Tibial nerve (tissue), 4 donors: ENCODE measurements at regions not wholly inside any gene's neighbourhood (a gene's known extent, or its start where the extent isn't known, plus 50 kb on each side); places are given as distances from the start of the nearest gene placed in this dataset.

Source experiments
- EP300 ChIP-seq, 2 donors: sonication (generic); formaldehyde crosslinking; IDR thresholded peaks; one replicate each; pipeline ENCODE4 v1.6.1; 2017; ENCODE audit warnings: antibody characterized with exemption in 2 of 2, mild to moderate bottlenecking in 1 of 2
- TF ChIP-seq, protein P1 (sequence below), 5 experiments: fragments of 200-600 bp in 3 of 5; fragments of 450-650 bp in 2 of 5; sonication (generic) in 3 of 5; IDR thresholded peaks; one replicate each; pipeline ENCODE4 v1.5.1; 2016 to 2019; ENCODE audit warnings: antibody characterized with exemption in 5 of 5, mild to moderate bottlenecking in 3 of 5, moderate library complexity in 2 of 5

DNA sequence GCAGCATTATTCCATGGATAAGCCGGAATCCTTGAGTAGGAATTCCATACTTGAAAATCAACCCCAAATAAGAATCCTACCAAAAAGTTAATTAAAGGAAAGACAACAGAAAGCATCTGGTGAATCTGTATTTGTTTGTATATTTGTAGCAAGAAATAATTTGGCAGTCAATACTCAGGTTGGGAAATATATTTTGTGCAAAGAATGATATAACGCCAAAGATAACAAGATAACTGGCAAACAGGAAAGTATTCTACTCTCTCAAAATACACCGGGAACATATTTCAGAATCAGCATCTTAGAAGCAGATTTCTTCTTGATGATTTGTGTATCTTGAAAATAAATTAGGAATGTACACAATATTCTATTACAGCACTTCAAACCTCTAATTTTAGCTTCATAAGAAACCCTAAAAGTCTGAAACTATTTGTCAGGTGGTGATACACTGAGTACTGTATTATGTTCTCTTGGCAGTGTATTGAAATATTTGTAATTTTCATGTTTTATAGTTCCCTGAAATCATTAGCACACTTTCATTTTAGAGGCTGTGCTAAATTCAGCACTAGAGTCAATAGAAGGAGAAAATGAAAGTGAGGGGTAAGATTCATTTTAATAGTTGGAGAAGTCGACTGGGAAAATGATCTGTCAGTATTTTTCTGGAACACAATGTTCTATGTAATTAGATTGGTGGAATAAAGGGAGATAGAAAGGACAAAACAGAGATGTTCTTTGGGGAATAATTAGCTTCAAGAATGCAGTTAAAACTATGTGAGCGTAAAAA lies 879.7 kb upstream of the GJE1 start:
- TF ChIP-seq, protein P1, sequence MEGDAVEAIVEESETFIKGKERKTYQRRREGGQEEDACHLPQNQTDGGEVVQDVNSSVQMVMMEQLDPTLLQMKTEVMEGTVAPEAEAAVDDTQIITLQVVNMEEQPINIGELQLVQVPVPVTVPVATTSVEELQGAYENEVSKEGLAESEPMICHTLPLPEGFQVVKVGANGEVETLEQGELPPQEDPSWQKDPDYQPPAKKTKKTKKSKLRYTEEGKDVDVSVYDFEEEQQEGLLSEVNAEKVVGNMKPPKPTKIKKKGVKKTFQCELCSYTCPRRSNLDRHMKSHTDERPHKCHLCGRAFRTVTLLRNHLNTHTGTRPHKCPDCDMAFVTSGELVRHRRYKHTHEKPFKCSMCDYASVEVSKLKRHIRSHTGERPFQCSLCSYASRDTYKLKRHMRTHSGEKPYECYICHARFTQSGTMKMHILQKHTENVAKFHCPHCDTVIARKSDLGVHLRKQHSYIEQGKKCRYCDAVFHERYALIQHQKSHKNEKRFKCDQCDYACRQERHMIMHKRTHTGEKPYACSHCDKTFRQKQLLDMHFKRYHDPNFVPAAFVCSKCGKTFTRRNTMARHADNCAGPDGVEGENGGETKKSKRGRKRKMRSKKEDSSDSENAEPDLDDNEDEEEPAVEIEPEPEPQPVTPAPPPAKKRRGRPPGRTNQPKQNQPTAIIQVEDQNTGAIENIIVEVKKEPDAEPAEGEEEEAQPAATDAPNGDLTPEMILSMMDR (IDR thresholded peaks at IDR 0.05) = no peak
- peak; percentile 44 to 71 for TF ChIP-seq EP300 (IDR thresholded peaks at IDR 0.05)
